H9 (cell line): ENCODE measurements at regions not wholly inside any gene's neighbourhood (a gene's known extent, or its start where the extent isn't known, plus 50 kb on each side); places are given as distances from the start of the nearest gene placed in this dataset.

Source experiments
- DNase-seq: peaks from one replicate; pipeline ENCODE4 v3.0.0-alpha.2; 2017
- H2AFZ ChIP-seq: one replicate; pipeline ENCODE4 v1.6.1; 2013; ENCODE audit warnings: mild to moderate bottlenecking, low read length, control low read depth, moderate library complexity
- H2AK5ac ChIP-seq: 2 replicates; pipeline ENCODE4 v1.6.1; 2013; ENCODE audit warnings: low read length, control low read depth, mixed read lengths; ENCODE audit not compliant: insufficient read length
- H2BK120ac ChIP-seq: one replicate; pipeline ENCODE4 v1.6.1; 2013; ENCODE audit warnings: low read depth, mild to moderate bottlenecking, low read length, control low read depth, inconsistent platforms; ENCODE audit not compliant: poor library complexity, severe bottlenecking
- H2BK12ac ChIP-seq: 2 replicates; pipeline ENCODE4 v1.6.1; 2013; ENCODE audit warnings: low read length, control low read depth, mixed read lengths, low read depth; ENCODE audit not compliant: insufficient read length
- H2BK15ac ChIP-seq: 2 replicates; pipeline ENCODE4 v1.6.1; 2013; ENCODE audit warnings: low read depth, low read length, control low read depth
- H2BK20ac ChIP-seq: one replicate; pipeline ENCODE4 v1.6.1; 2013; ENCODE audit warnings: low read depth, mild to moderate bottlenecking, low read length, control low read depth, inconsistent platforms; ENCODE audit not compliant: poor library complexity, severe bottlenecking
- H2BK5ac ChIP-seq: 2 replicates; pipeline ENCODE4 v1.6.1; 2013; ENCODE audit warnings: low read length, control low read depth, mixed read lengths; ENCODE audit not compliant: insufficient read length
- H3K14ac ChIP-seq: 2 replicates; pipeline ENCODE4 v1.6.1; 2013; ENCODE audit warnings: low read length, control low read depth; ENCODE audit not compliant: insufficient read depth
- H3K18ac ChIP-seq: 2 replicates; pipeline ENCODE4 v1.6.1; 2013; ENCODE audit warnings: low read depth, mild to moderate bottlenecking, mixed read lengths, low read length, control low read depth; ENCODE audit not compliant: insufficient read length
- H3K23ac ChIP-seq: 2 replicates; pipeline ENCODE4 v1.6.1; 2013; ENCODE audit warnings: low read length, control low read depth, mixed read lengths, low read depth; ENCODE audit not compliant: insufficient read length
- H3K23me2 ChIP-seq: 2 replicates; pipeline ENCODE4 v1.6.1; 2013; ENCODE audit warnings: low read depth, mild to moderate bottlenecking, mixed read lengths, low read length, control low read depth; ENCODE audit not compliant: insufficient read length, poor library complexity, severe bottlenecking
- H3K27ac ChIP-seq: 2 replicates; pipeline ENCODE4 v1.5.1; 2013; ENCODE audit warnings: low read length, control low read depth, mixed read lengths, low read depth; ENCODE audit not compliant: insufficient read length
- H3K27me3 ChIP-seq: 2 replicates; pipeline ENCODE4 v1.6.1; 2013; ENCODE audit warnings: low read length, control low read depth, inconsistent platforms; ENCODE audit not compliant: insufficient read depth
- H3K4ac ChIP-seq: 2 replicates; pipeline ENCODE4 v1.6.1; 2013; ENCODE audit warnings: low read depth, mild to moderate bottlenecking, control low read depth, inconsistent platforms, low read length, moderate library complexity
- H3K4me1 ChIP-seq: 2 replicates; pipeline ENCODE4 v1.6.1; 2013; ENCODE audit warnings: low read length, control low read depth, inconsistent platforms; ENCODE audit not compliant: insufficient read depth
- H3K4me2 ChIP-seq: 2 replicates; pipeline ENCODE4 v1.6.1; 2013; ENCODE audit warnings: low read length, control low read depth, mixed read lengths; ENCODE audit not compliant: insufficient read length, insufficient read depth
- H3K56ac ChIP-seq: 2 replicates; pipeline ENCODE4 v1.6.1; 2013; ENCODE audit warnings: low read depth, mild to moderate bottlenecking, mixed read lengths, low read length, control low read depth; ENCODE audit not compliant: insufficient read length
- H3K79me1 ChIP-seq: 2 replicates; pipeline ENCODE4 v1.6.1; 2013; ENCODE audit warnings: low read depth, mild to moderate bottlenecking, moderate library complexity, low read length, control low read depth, inconsistent platforms; ENCODE audit not compliant: insufficient read depth, poor library complexity, severe bottlenecking
- H3K79me2 ChIP-seq: 2 replicates; pipeline ENCODE4 v1.6.1; 2013; ENCODE audit warnings: low read length, control low read depth, inconsistent platforms; ENCODE audit not compliant: insufficient read depth
- H3K9ac ChIP-seq: 2 replicates; pipeline ENCODE4 v1.6.1; 2013; ENCODE audit warnings: low read length, control low read depth, mixed read lengths; ENCODE audit not compliant: insufficient read length; ENCODE audit errors: extremely low read depth
- H3K9me3 ChIP-seq: one replicate; pipeline ENCODE4 v1.6.1; 2013; ENCODE audit warnings: low read depth, low read length, inconsistent platforms; ENCODE audit not compliant: control insufficient read depth
- H3T11ph ChIP-seq: one replicate; pipeline ENCODE4 v1.6.1; 2013; ENCODE audit warnings: mild to moderate bottlenecking, low read length, control low read depth, inconsistent platforms
- H4K20me1 ChIP-seq: one replicate; pipeline ENCODE4 v1.6.1; 2013; ENCODE audit not compliant: control insufficient read depth, insufficient read length, insufficient read depth
- H4K5ac ChIP-seq: 2 replicates; pipeline ENCODE4 v1.6.1; 2013; ENCODE audit warnings: low read depth, mild to moderate bottlenecking, mixed read lengths, low read length, control low read depth; ENCODE audit not compliant: insufficient read length
- H4K8ac ChIP-seq: replicated peaks from 2 replicates; pipeline ENCODE4 v1.6.1; 2013; ENCODE audit warnings: low read length, control low read depth, mixed read lengths, low read depth; ENCODE audit not compliant: insufficient read length
- H4K91ac ChIP-seq: 2 replicates; pipeline ENCODE4 v1.6.1; 2013; ENCODE audit warnings: low read depth, mild to moderate bottlenecking, moderate library complexity, mixed read lengths, low read length, control low read depth; ENCODE audit not compliant: insufficient read length
- H3K27ac Mint-ChIP-seq, 3 experiments: 2 replicates in 2 of 3; 3 replicates in 1 of 3; pipeline ENCODE4 v1.8.0; 2020 to 2021; ENCODE audit warnings: mixed read lengths in 3 of 3, mild to moderate bottlenecking in 1 of 3, moderate library complexity in 1 of 3
- H3K27me3 Mint-ChIP-seq: 2 replicates; pipeline ENCODE4 v1.8.0; 2021; ENCODE audit warnings: low read depth, mild to moderate bottlenecking, moderate library complexity, mixed read lengths
- H3K36me3 Mint-ChIP-seq, 3 experiments: 2 replicates in 2 of 3; 3 replicates in 1 of 3; pipeline ENCODE4 v1.8.0; 2020 to 2021; ENCODE audit warnings: low read depth in 3 of 3, mixed read lengths in 3 of 3; ENCODE audit not compliant: insufficient read depth in 1 of 3
- H3K4me1 Mint-ChIP-seq, 2 experiments: 2 replicates each; pipeline ENCODE4 v1.8.0; 2020; ENCODE audit warnings: mixed read lengths in 2 of 2
- H3K4me3 Mint-ChIP-seq, 2 experiments: 2 replicates in 1 of 2; 3 replicates in 1 of 2; pipeline ENCODE4 v1.8.0; 2020 to 2021; ENCODE audit warnings: mild to moderate bottlenecking in 2 of 2, mixed read lengths in 2 of 2, moderate library complexity in 1 of 2
- H3K9me3 Mint-ChIP-seq, 2 experiments: 2 replicates in 1 of 2; 3 replicates in 1 of 2; pipeline ENCODE4 v1.8.0; 2020; ENCODE audit warnings: mild to moderate bottlenecking in 2 of 2, mixed read lengths in 2 of 2, moderate library complexity in 1 of 2
- WGBS: extraction: QIAGEN DNeasy Blood & Tissue Kit; methylation state at CpG from one replicate; pipeline ENCODE4 v1.1.7; 2013; ENCODE audit warnings: missing lambda C conversion rate, low lambda C conversion rate, mixed read lengths; ENCODE audit not compliant: insufficient read length; ENCODE audit errors: extremely low coverage; 5-methylcytosine and 5-hydroxymethylcytosine counted together
- TF ChIP-seq, protein P1 (sequence below): fragments of 200-600 bp; sonication (generic); conservative IDR thresholded peaks from 3 replicates; pipeline ENCODE4 v1.8.0; 2021; ENCODE audit warnings: antibody characterized with exemption, mild to moderate bottlenecking

- Histone ChIP-seq H3K79me2 (no peaks in the 10 kb centered on the region), H4K91ac (no peak overlapping the region), H3K9me3 (peaks cover 7% of the 10 kb centered on the region), H4K5ac (no peak overlapping the region), H2AFZ (no peak overlapping the region), H3K79me1 (no peaks in the 10 kb centered on the region), H2AK5ac (no peak overlapping the region), H2BK120ac (no peak overlapping the region), H3K23ac (no peak overlapping the region), H2BK20ac (no peak overlapping the region), H3K56ac (no peak overlapping the region), H3T11ph (no peak overlapping the region), H3K18ac (no peak overlapping the region), H3K23me2 (no peaks in the 10 kb centered on the region), H3K27ac (no peak overlapping the region), H3K27me3 (no peaks in the 10 kb centered on the region), H3K4me2 (no peak overlapping the region), H2BK12ac (no peak overlapping the region), H3K14ac (no peak overlapping the region), H3K4ac (no peak overlapping the region), H4K20me1 (no peaks in the 10 kb centered on the region), H3K9ac (no peak overlapping the region), H2BK15ac (no peak overlapping the region), H3K4me1 (no peaks in the 10 kb centered on the region), H4K8ac (no peak overlapping the region), H2BK5ac (no peak overlapping the region)
- H3K4me1 Mint-ChIP-seq = peaks cover 3 to 6% of the 10 kb centered on the region in 2 experiments; a peak in 2 of 4 replicates
- H3K36me3 Mint-ChIP-seq = peaks cover 7 to 22% (median 16%) of the 10 kb centered on the region in 3 experiments
- peaks cover 16 to 32% of the 10 kb centered on the region in 2 experiments; a peak in 4 of 5 replicates for H3K9me3 Mint-ChIP-seq
- TF ChIP-seq, protein P1, sequence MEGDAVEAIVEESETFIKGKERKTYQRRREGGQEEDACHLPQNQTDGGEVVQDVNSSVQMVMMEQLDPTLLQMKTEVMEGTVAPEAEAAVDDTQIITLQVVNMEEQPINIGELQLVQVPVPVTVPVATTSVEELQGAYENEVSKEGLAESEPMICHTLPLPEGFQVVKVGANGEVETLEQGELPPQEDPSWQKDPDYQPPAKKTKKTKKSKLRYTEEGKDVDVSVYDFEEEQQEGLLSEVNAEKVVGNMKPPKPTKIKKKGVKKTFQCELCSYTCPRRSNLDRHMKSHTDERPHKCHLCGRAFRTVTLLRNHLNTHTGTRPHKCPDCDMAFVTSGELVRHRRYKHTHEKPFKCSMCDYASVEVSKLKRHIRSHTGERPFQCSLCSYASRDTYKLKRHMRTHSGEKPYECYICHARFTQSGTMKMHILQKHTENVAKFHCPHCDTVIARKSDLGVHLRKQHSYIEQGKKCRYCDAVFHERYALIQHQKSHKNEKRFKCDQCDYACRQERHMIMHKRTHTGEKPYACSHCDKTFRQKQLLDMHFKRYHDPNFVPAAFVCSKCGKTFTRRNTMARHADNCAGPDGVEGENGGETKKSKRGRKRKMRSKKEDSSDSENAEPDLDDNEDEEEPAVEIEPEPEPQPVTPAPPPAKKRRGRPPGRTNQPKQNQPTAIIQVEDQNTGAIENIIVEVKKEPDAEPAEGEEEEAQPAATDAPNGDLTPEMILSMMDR = no peak
- WGBS = no CpG with 5 or more reads among the region's 3 CpGs
- H3K27ac Mint-ChIP-seq = no peak overlapping the region
- DNase-seq = no peak
- no peak overlapping the region for H3K4me3 Mint-ChIP-seq
- no peaks in the 10 kb centered on the region for H3K27me3 Mint-ChIP-seq
Measured at GRCh38 chr13:78054157-78054556, 135.5 kb upstream of the EDNRB start.
